ENCODE measurements at regions not wholly inside any gene's neighbourhood (a gene's known extent, or its start where the extent isn't known, plus 50 kb on each side); places are given as distances from the start of the nearest gene placed in this dataset.

DNA sequence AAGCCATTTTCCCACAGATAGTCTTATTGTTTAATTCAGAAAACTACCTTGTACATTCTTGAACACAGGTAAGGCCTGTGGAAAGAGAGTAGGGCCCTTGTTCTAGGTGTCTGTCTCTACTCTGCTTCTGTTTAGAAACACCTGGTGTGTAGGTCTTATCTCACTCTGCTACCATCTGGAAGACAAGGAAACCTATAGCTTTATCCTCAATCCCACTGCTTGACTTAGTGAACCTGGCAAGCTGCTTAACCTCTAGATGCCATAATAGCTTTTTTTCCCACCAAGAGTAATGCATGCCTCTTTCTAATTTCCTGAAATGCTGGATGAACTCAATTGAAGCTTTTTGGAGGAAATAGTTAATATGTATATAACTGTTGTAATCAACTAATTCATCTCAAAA lies 82.6 kb upstream of the RAP2B start:
- Histone ChIP-seq H3K9ac (no peak overlapping the region), H3K4me2 (no peak overlapping the region), H3K4me1 (ENCODE audit: control insufficient read depth in 1 of 2, insufficient read depth in 2 of 2, low read depth in 1 of 2, low read length in 1 of 2) (no peaks in the 10 kb centered on the region), H2AFZ (ENCODE audit: low read depth) (no peak overlapping the region), H3F3A (replicated peaks; ENCODE audit: insufficient read depth) (no peaks in the 10 kb centered on the region), H3K9me3 (no peaks in the 10 kb centered on the region), H4K20me1 (ENCODE audit: insufficient read depth) (no peaks in the 10 kb centered on the region), H3K79me2 (ENCODE audit: insufficient read depth) (no peaks in the 10 kb centered on the region), H3K27me3 (ENCODE audit: insufficient read depth) (no peaks in the 10 kb centered on the region), H3K4me3 (ENCODE audit: low read depth in 2 of 2, low read length in 1 of 2) (no peak overlapping the region), H3K36me3 (replicated peaks in 1 of 2; ENCODE audit: control insufficient read depth in 1 of 2, insufficient read depth in 2 of 2, low read length in 1 of 2) (no peaks in the 10 kb centered on the region), H3K9me2 (no peaks in the 10 kb centered on the region), H3K27ac (ENCODE audit: low read depth in 2 of 2, low read length in 1 of 2) (no peak overlapping the region)
- no peak for TF ChIP-seq NRF1 (IDR thresholded peaks at IDR 0.05; ENCODE audit: low read depth, low read length)
- no peak for TF ChIP-seq EP300 (IDR thresholded peaks at IDR 0.05; ENCODE audit: borderline replicate concordance in 1 of 2, low read depth in 1 of 2, low read length in 1 of 2)
- no peak for TF ChIP-seq CHD2 (IDR thresholded peaks at IDR 0.05; ENCODE audit: low read length, partially characterized antibody)
- TF ChIP-seq POLR2AphosphoS5 (IDR thresholded peaks at IDR 0.05; ENCODE audit: low read depth, low read length) = no peak
- no peak for TF ChIP-seq MXI1 (IDR thresholded peaks at IDR 0.05; ENCODE audit: low read depth, low read length)
- TF ChIP-seq RXRA (IDR thresholded peaks at IDR 0.05; ENCODE audit: borderline replicate concordance, low read depth) = no peak
- TF ChIP-seq GABPA (IDR thresholded peaks at IDR 0.05; ENCODE audit: low read depth) = no peak
- TF ChIP-seq ELF1 (IDR thresholded peaks at IDR 0.05) = no peak
- no peak for TF ChIP-seq GATA2 (CRISPR knock-in tag; IDR thresholded peaks at IDR 0.05)
- TF ChIP-seq, protein P1, sequence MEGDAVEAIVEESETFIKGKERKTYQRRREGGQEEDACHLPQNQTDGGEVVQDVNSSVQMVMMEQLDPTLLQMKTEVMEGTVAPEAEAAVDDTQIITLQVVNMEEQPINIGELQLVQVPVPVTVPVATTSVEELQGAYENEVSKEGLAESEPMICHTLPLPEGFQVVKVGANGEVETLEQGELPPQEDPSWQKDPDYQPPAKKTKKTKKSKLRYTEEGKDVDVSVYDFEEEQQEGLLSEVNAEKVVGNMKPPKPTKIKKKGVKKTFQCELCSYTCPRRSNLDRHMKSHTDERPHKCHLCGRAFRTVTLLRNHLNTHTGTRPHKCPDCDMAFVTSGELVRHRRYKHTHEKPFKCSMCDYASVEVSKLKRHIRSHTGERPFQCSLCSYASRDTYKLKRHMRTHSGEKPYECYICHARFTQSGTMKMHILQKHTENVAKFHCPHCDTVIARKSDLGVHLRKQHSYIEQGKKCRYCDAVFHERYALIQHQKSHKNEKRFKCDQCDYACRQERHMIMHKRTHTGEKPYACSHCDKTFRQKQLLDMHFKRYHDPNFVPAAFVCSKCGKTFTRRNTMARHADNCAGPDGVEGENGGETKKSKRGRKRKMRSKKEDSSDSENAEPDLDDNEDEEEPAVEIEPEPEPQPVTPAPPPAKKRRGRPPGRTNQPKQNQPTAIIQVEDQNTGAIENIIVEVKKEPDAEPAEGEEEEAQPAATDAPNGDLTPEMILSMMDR (IDR thresholded peaks at IDR 0.05) = no peak
- TF ChIP-seq RAD21 (IDR thresholded peaks at IDR 0.05; ENCODE audit: low read length) = no peak
- no peak for TF ChIP-seq SMC3 (IDR thresholded peaks at IDR 0.05; ENCODE audit: low read depth, low read length)
- no peak for TF ChIP-seq ZBTB33 (IDR thresholded peaks at IDR 0.05; ENCODE audit: borderline replicate concordance, low read depth)
- TF ChIP-seq TEAD4 (IDR thresholded peaks at IDR 0.05; ENCODE audit: borderline replicate concordance, insufficient read depth) = no peak
- TF ChIP-seq, protein P2, sequence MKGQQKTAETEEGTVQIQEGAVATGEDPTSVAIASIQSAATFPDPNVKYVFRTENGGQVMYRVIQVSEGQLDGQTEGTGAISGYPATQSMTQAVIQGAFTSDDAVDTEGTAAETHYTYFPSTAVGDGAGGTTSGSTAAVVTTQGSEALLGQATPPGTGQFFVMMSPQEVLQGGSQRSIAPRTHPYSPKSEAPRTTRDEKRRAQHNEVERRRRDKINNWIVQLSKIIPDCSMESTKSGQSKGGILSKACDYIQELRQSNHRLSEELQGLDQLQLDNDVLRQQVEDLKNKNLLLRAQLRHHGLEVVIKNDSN (IDR thresholded peaks at IDR 0.05; ENCODE audit: borderline replicate concordance, low read depth) = no peak
- no peak for TF ChIP-seq NFIC (IDR thresholded peaks at IDR 0.05; ENCODE audit: borderline replicate concordance)
- DNase-seq = no peak
- CTCF ChIA-PET = interaction anchor here (1.4 to 1.6 kb wide), 2 partner anchors 9 to 30 kb away, joined by 3 read pairs; no protein-coding TSS in a partner anchor
- POLR2A ChIA-PET = no interaction called here

All from SK-N-SH (cell line).